SU-DHL-6 (cell line): ENCODE measurements at regions not wholly inside any gene's neighbourhood (a gene's known extent, or its start where the extent isn't known, plus 50 kb on each side); places are given as distances from the start of the nearest gene placed in this dataset.

Experiments used
- H2AFZ ChIP-seq: fragments of 200-600 bp; sonication (generic); 2 replicates; pipeline ENCODE4 v1.6.1; 2014; ENCODE audit warnings: low read depth, mild to moderate bottlenecking, moderate library complexity, mixed read lengths, antibody characterized with exemption, low read length; ENCODE audit not compliant: severe bottlenecking
- H3F3A ChIP-seq: fragments of 200-600 bp; shearing (Covaris generic); 2 replicates; pipeline ENCODE4 v1.6.0; 2016; ENCODE audit warnings: antibody characterized with exemption, mild to moderate bottlenecking; ENCODE audit not compliant: insufficient read depth
- H3K27ac ChIP-seq: fragments of 200-600 bp; sonication (generic); 2 replicates; pipeline ENCODE4 v1.5.1; 2016; ENCODE audit warnings: low read depth, mild to moderate bottlenecking, low read length, moderate library complexity, mixed read lengths
- H3K27me3 ChIP-seq: fragments of 200-600 bp; sonication (generic), shearing (Covaris generic); 2 replicates; pipeline ENCODE4 v1.6.0; 2014; ENCODE audit warnings: mild to moderate bottlenecking, low read length
- H3K36me3 ChIP-seq: fragments of 200-600 bp; sonication (generic); 2 replicates; pipeline ENCODE4 v1.6.1; 2014; ENCODE audit warnings: mild to moderate bottlenecking, low read length, mixed read lengths
- H3K4me2 ChIP-seq: fragments of 300-600, 200-600 bp; shearing (Covaris generic), sonication (generic); 2 replicates; pipeline ENCODE4 v1.6.0; 2014; ENCODE audit warnings: low read length, low read depth, mild to moderate bottlenecking; ENCODE audit not compliant: poor library complexity, severe bottlenecking
- H3K4me3 ChIP-seq: fragments of 200-600 bp; sonication (generic); 2 replicates; pipeline ENCODE4 v1.5.1; 2014; ENCODE audit warnings: antibody characterized with exemption, low read length, mild to moderate bottlenecking, mixed read lengths; ENCODE audit not compliant: insufficient read depth, poor library complexity, severe bottlenecking
- H3K79me2 ChIP-seq: fragments of 200-600 bp; sonication (generic); 2 replicates; pipeline ENCODE4 v1.6.1; 2014; ENCODE audit warnings: mild to moderate bottlenecking, low read length, moderate library complexity; ENCODE audit not compliant: insufficient read depth
- H3K9ac ChIP-seq: fragments of 200-600 bp; sonication (generic); 2 replicates; pipeline ENCODE4 v1.7.0; 2014; ENCODE audit warnings: mild to moderate bottlenecking, low read length
- H3K9me2 ChIP-seq: fragments of 200-600 bp; sonication (generic); replicated peaks from 2 replicates; pipeline ENCODE4 v1.6.1; 2014; ENCODE audit warnings: low read length; ENCODE audit not compliant: insufficient read depth
- H3K9me3 ChIP-seq: fragments of 200-600 bp; sonication (generic); 2 replicates; pipeline ENCODE4 v1.6.1; 2014; ENCODE audit warnings: low read length, mixed read lengths; ENCODE audit not compliant: insufficient read depth
- H4K20me1 ChIP-seq: fragments of 200-600 bp; sonication (generic); 2 replicates; pipeline ENCODE4 v1.6.1; 2014; ENCODE audit warnings: low read depth, mild to moderate bottlenecking, antibody characterized with exemption, low read length, moderate library complexity, mixed read lengths
- CTCF ChIP-seq: fragments of 200-600 bp; sonication (generic); IDR thresholded peaks from one replicate; pipeline ENCODE4 v1.5.1; 2017; ENCODE audit warnings: antibody characterized with exemption, mild to moderate bottlenecking, low read length, moderate library complexity; ENCODE audit not compliant: insufficient read depth, poor library complexity, severe bottlenecking
- EZH2phosphoT487 ChIP-seq: fragments of 200-600 bp; sonication (generic), shearing (Covaris generic); conservative IDR thresholded peaks from 2 replicates; pipeline ENCODE4 v1.6.1; 2018; ENCODE audit warnings: mild to moderate bottlenecking, antibody characterized with exemption, low read length, moderate library complexity, mixed read lengths

DNA sequence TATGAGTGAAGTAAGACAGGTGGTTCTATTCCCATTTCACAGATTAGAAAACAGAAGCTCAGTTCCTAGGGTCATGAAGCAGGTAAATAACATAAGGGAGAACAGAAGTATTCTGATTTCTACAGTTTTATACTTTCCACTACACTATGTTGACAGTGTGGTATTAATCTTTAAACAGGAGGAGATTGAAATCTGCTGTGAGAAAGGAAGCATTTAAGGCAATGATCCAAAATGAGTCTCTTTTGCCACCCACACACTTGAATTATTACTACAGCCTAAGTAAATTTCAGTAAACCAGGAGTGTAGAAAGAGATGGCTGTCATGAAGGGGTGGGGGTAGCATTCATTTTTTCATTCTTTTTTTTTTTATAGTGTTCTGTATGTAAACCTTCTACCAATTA lies 893.0 kb downstream of the C4orf33 start:
- TF ChIP-seq CTCF (no peak), EZH2phosphoT487 (no peak)
- Histone ChIP-seq H2AFZ (no peak overlapping the region), H4K20me1 (no peaks in the 10 kb centered on the region), H3K36me3 (no peaks in the 10 kb centered on the region), H3K9ac (no peak overlapping the region), H3F3A (no peaks in the 10 kb centered on the region), H3K9me2 (no peaks in the 10 kb centered on the region), H3K27me3 (no peaks in the 10 kb centered on the region), H3K27ac (no peak overlapping the region), H3K4me3 (no peak overlapping the region), H3K4me2 (no peak overlapping the region), H3K79me2 (no peaks in the 10 kb centered on the region), H3K9me3 (no peaks in the 10 kb centered on the region)

- Histone ChIP-seq H3K9me3 (no peaks in the 10 kb centered on the region), H3K4me2 (no peak overlapping the region), H2AFZ (no peak overlapping the region), H3K27ac (no peak overlapping the region), H3K4me3 (no peak overlapping the region), H3K36me3 (no peaks in the 10 kb centered on the region), H3F3A (no peaks in the 10 kb centered on the region), H4K20me1 (no peaks in the 10 kb centered on the region), H3K9me2 (no peaks in the 10 kb centered on the region), H3K9ac (no peak overlapping the region), H3K79me2 (no peaks in the 10 kb centered on the region), H3K27me3 (no peaks in the 10 kb centered on the region)
- TF ChIP-seq CTCF = no peak
- TF ChIP-seq EZH2phosphoT487 = no peak
Observed at GRCh38 chr4:129994715-129995114, 898.8 kb downstream of the C4orf33 start.

GRCh38 chr4:129998436-129999150 lies 902.6 kb downstream of the C4orf33 start:
- TF ChIP-seq CTCF (no peak), EZH2phosphoT487 (no peak)
- no peak overlapping the region for H2AFZ ChIP-seq
- H4K20me1 ChIP-seq = no peaks in the 10 kb centered on the region
- H3K9me2 ChIP-seq = no peaks in the 10 kb centered on the region
- H3K4me2 ChIP-seq = no peak overlapping the region
- H3K9me3 ChIP-seq = no peaks in the 10 kb centered on the region
- H3K79me2 ChIP-seq = no peaks in the 10 kb centered on the region
- no peak overlapping the region for H3K27ac ChIP-seq
- no peaks in the 10 kb centered on the region for H3K36me3 ChIP-seq
- H3K27me3 ChIP-seq = no peaks in the 10 kb centered on the region
- H3F3A ChIP-seq = no peaks in the 10 kb centered on the region
- no peak overlapping the region for H3K9ac ChIP-seq
- H3K4me3 ChIP-seq = no peak overlapping the region
